ENCODE measurements at regions not wholly inside any gene's neighbourhood (a gene's known extent, or its start where the extent isn't known, plus 50 kb on each side); places are given as distances from the start of the nearest gene placed in this dataset.
"Not testable (repeated sequence)": the region's sequence is repeated elsewhere in the genome, so short reads cannot be mapped to it uniquely, and the experiment has no call there.

DNA sequence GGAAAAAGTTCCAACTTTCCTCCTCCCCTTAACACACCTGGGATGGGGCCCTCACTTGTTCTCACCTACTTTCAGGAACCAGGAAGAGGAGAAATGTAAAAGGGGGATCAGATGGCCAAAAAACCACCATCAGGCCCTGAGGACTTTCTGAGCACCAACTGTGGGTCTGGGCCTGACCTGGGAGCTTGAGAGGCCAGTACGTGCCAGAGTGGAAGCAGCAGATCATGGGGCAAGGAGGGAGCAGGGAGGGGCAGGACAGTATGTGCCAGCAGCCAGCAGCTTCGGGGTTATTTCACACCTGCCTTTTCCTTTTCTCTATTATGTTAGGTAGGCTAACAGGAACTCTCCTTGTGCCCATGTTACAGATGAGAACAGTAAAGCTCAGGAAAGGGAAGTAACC lies 118.8 kb upstream of the UNC5B start:
- TF ChIP-seq, protein P1, sequence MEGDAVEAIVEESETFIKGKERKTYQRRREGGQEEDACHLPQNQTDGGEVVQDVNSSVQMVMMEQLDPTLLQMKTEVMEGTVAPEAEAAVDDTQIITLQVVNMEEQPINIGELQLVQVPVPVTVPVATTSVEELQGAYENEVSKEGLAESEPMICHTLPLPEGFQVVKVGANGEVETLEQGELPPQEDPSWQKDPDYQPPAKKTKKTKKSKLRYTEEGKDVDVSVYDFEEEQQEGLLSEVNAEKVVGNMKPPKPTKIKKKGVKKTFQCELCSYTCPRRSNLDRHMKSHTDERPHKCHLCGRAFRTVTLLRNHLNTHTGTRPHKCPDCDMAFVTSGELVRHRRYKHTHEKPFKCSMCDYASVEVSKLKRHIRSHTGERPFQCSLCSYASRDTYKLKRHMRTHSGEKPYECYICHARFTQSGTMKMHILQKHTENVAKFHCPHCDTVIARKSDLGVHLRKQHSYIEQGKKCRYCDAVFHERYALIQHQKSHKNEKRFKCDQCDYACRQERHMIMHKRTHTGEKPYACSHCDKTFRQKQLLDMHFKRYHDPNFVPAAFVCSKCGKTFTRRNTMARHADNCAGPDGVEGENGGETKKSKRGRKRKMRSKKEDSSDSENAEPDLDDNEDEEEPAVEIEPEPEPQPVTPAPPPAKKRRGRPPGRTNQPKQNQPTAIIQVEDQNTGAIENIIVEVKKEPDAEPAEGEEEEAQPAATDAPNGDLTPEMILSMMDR (IDR thresholded peaks at IDR 0.05; ENCODE audit: insufficient read depth, low read depth, low read length): no peak
- Histone ChIP-seq H3K4me3 (ENCODE audit: low read depth, low read length) (no peak overlapping the region), H3K27me3 (ENCODE audit: control insufficient read depth, insufficient read depth, low read length) (peaks cover 5% of the 10 kb centered on the region), H3K36me3 (ENCODE audit: control insufficient read depth, insufficient read depth, low read length) (no peaks in the 10 kb centered on the region)
- CTCF ChIA-PET: no interaction called here
- DNase-seq (ENCODE audit: low read depth): no peak
- POLR2A ChIA-PET: no interaction called here

DNA sequence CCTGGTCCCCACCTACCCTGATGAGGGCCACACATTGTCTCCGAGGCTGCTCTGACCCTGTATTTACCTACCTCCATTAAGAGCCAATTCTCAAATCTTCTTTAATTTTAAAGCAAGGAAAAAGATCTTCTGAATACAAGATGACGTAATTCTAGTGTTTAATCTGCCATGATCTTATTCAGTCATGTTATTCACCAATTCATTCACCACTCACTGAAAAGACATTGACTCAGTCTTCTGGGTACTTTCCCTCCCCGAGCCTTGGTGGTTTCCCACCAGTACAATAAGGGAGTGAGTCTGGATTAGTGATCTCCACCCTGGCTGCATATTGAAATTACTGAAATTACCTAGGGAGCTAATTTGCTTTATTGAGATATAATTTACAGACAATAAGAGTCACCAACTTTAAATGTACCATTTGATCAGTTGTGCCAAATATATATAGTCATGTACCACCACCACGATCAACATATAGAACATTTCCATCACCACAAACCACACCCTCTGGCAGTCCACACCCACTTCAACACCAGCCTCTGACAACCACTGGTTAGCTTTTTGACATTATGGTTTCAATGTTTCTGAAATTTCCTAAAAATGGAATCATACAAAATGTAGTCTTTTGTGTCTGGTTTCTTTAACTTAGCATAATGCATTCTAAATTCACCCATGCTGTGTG lies 117.5 kb upstream of the UNC5B start:
- CTCF ChIA-PET: no interaction called here
- no peak overlapping the region for H3K4me3 ChIP-seq (ENCODE audit: low read depth, low read length)
- TF ChIP-seq, protein P1 (IDR thresholded peaks at IDR 0.05; ENCODE audit: insufficient read depth, low read depth, low read length): no peak
- peaks cover 7% of the 10 kb centered on the region for H3K27me3 ChIP-seq (ENCODE audit: control insufficient read depth, insufficient read depth, low read length)
- POLR2A ChIA-PET: no interaction called here
- DNase-seq (ENCODE audit: low read depth): no peak
- no peaks in the 10 kb centered on the region for H3K36me3 ChIP-seq (ENCODE audit: control insufficient read depth, insufficient read depth, low read length)

DNA sequence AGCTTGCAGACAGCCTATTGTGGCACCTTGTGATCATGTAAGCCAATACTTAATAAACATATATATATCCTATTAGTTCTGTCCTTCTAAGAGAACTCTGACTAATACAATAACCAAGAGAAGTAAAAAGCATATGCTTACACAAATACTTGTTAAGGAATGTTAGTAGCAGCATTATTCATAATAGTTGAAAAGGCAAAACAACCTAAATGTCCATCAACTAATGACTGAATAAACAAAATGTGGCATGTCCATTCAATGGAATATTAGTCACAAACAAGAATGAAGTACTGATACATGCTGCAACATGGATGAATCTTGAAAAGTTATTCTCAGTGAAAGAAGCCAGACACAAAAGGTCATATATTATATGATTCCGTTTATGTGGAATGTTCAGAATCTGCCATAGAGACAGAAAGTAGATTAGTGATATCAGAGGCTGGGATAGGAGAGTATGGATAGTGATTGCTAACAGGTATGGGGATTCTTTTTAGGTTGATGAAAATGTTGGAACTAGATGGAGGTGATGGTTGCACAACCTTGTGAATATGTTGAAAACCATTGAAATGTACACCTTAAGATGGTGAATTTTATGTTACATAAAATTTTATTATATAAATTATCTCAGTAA lies 112.5 kb upstream of the UNC5B start:
- H3K4me3 ChIP-seq (ENCODE audit: low read depth, low read length): no peak overlapping the region
- POLR2A ChIA-PET: no interaction called here
- no peak for DNase-seq (ENCODE audit: low read depth)
- CTCF ChIA-PET: no interaction called here
- TF ChIP-seq, protein P1 (IDR thresholded peaks at IDR 0.05; ENCODE audit: insufficient read depth, low read depth, low read length): no peak
- H3K36me3 ChIP-seq (ENCODE audit: control insufficient read depth, insufficient read depth, low read length): no peaks in the 10 kb centered on the region
- 0 out of 2 replicates have a peak, but pooled peaks cover 4% of the 10 kb centered on the region for H3K27me3 ChIP-seq (ENCODE audit: control insufficient read depth, insufficient read depth, low read length)

DNA sequence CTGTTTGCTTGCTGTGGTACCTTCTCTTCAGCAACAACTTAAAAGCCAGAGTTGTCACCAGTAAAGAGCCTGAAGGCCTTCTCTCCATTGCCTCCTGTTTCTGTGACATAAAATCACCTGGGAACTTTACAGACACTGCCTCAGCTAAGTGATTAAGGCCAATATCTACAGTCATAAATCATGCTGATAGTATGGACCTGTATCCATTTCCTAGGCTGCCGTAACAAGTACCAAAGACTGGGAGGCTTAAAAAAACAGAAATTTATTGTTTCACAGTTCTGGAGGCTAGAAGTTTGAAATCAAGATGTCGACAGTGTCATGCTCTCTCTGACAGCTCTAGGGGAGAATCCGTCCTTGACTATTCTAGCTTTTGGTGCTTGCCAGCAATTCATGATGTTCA lies 108.4 kb upstream of the UNC5B start:
- TF ChIP-seq, protein P1 (IDR thresholded peaks at IDR 0.05; ENCODE audit: insufficient read depth, low read depth, low read length): no peak
- no peaks in the 10 kb centered on the region for H3K36me3 ChIP-seq (ENCODE audit: control insufficient read depth, insufficient read depth, low read length)
- H3K4me3 ChIP-seq (ENCODE audit: low read depth, low read length): no peak overlapping the region
- DNase-seq (ENCODE audit: low read depth): no peak
- POLR2A ChIA-PET: no interaction called here
- CTCF ChIA-PET: no interaction called here
- 0 out of 2 replicates have a peak, but pooled peaks cover 3% of the 10 kb centered on the region for H3K27me3 ChIP-seq (ENCODE audit: control insufficient read depth, insufficient read depth, low read length)

DNA sequence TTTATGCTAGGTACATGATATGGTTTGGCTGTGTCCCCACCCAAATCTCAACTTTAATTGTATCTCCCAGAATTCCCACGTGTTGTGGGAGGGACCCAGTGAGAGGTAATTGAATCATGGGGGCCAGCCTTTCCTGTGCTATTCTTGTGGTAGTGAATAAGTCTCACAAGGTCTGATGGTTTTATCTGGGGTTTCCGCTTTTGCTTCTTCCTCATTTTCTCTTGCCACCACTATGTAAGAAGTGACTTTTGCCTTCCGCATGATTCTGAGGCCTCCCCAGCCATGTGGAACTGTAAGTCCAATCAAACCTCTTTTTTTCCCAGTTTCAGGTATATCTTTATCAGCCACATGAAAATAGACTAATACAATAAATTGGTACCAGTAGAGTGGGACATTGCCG lies 106.2 kb upstream of the UNC5B start:
- H3K27me3 ChIP-seq (ENCODE audit: control insufficient read depth, insufficient read depth, low read length); H3K36me3 ChIP-seq (ENCODE audit: control insufficient read depth, insufficient read depth, low read length); CTCF ChIA-PET; DNase-seq (ENCODE audit: low read depth); POLR2A ChIA-PET; H3K4me3 ChIP-seq (ENCODE audit: low read depth, low read length): not testable (repeated sequence)

DNA sequence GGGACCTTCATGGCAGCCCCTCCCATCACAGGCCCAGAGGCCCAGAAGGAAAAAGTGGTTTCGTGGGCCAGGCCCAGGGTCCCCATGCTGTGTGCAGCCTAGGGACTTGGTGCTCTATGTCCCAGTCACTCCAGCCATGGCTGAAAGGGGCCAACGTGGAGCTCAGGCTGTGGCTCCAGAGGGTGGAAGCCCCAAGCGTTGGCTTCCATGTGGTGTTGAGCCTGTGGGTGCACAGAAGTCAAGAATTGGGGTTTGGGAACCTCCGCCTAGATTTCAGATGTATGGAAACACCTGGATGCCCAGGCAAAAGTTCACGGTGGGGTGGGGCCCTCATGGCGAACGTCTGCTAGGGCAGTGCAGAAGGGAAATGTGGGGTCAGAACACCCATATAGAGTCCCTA lies 105.3 kb upstream of the UNC5B start:
- H3K36me3 ChIP-seq (ENCODE audit: control insufficient read depth, insufficient read depth, low read length); POLR2A ChIA-PET; CTCF ChIA-PET: not testable (repeated sequence)

DNA sequence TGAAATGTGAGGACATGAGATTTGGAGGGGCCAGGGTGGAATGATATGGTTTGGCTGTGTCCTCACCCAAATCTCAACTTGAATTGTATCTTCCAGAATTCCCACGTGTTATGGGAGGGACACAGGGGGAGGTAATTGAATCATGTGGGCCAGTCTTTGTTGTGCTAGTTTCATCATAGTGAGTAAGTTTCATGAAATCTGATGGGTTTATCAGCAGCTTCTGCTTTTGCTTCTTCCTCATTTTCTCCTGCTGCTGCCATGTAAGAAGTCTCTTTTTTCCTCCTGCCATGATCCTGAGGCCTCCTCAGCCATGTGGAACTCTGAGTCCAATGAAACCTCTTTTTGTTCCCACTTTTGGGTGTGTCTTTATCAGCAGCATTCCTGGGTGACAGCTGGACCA lies 104.3 kb upstream of the UNC5B start:
- H3K36me3 ChIP-seq (ENCODE audit: control insufficient read depth, insufficient read depth, low read length); CTCF ChIA-PET; H3K27me3 ChIP-seq (ENCODE audit: control insufficient read depth, insufficient read depth, low read length); DNase-seq (ENCODE audit: low read depth); H3K4me3 ChIP-seq (ENCODE audit: low read depth, low read length); POLR2A ChIA-PET: not testable (repeated sequence)

More for the DNA sequence above, 105.3 kb upstream of the UNC5B start:
- not testable (repeated sequence) for H3K27me3 ChIP-seq (ENCODE audit: control insufficient read depth, insufficient read depth, low read length); H3K4me3 ChIP-seq (ENCODE audit: low read depth, low read length); DNase-seq (ENCODE audit: low read depth)

Measured in BJ (cell line).